HEK293 (cell line): ENCODE measurements at regions not wholly inside any gene's neighbourhood (a gene's known extent, or its start where the extent isn't known, plus 50 kb on each side); places are given as distances from the start of the nearest gene placed in this dataset.
"Not testable (repeated sequence)": the region's sequence is repeated elsewhere in the genome, so short reads cannot be mapped to it uniquely, and the experiment has no call there.

ENCODE experiments used
- TF ChIP-seq, protein P1 (sequence below): fragments of 450-650 bp; formaldehyde crosslinking; IDR thresholded peaks from 2 replicates; pipeline ENCODE4 v1.5.1; 2017; ENCODE audit warnings: missing biosample characterization, missing genetic modification characterization
- TF ChIP-seq, protein P2 (sequence below): fragments of 450-650 bp; formaldehyde crosslinking; IDR thresholded peaks from 2 replicates; pipeline ENCODE4 v1.5.1; 2016; ENCODE audit warnings: missing biosample characterization, missing genetic modification characterization

DNA sequence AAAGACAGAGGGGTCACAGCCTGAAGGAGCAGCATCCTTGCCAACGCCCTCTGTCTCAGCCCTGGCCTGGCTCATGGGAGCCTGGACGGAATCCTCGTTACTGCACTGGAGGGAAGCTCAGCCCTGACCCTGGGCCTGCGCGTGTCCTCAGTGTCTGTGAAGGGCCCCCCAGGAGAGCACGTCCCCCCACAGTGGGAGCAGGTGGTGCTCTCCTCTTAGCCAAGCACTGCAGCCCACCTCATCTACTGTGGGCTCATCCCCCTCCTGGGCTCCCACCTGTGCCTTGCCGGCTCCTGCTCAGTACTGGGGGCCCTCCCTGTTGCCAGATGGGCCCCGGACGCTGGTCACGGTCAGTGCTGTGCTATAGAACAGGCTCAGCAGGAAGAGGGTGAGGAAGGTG lies 177.7 kb downstream of the TMEM121 start:
- TF ChIP-seq, protein P1, sequence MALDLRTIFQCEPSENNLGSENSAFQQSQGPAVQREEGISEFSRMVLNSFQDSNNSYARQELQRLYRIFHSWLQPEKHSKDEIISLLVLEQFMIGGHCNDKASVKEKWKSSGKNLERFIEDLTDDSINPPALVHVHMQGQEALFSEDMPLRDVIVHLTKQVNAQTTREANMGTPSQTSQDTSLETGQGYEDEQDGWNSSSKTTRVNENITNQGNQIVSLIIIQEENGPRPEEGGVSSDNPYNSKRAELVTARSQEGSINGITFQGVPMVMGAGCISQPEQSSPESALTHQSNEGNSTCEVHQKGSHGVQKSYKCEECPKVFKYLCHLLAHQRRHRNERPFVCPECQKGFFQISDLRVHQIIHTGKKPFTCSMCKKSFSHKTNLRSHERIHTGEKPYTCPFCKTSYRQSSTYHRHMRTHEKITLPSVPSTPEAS (tag by site-specific recombination) = not testable (repeated sequence)
- TF ChIP-seq, protein P2, sequence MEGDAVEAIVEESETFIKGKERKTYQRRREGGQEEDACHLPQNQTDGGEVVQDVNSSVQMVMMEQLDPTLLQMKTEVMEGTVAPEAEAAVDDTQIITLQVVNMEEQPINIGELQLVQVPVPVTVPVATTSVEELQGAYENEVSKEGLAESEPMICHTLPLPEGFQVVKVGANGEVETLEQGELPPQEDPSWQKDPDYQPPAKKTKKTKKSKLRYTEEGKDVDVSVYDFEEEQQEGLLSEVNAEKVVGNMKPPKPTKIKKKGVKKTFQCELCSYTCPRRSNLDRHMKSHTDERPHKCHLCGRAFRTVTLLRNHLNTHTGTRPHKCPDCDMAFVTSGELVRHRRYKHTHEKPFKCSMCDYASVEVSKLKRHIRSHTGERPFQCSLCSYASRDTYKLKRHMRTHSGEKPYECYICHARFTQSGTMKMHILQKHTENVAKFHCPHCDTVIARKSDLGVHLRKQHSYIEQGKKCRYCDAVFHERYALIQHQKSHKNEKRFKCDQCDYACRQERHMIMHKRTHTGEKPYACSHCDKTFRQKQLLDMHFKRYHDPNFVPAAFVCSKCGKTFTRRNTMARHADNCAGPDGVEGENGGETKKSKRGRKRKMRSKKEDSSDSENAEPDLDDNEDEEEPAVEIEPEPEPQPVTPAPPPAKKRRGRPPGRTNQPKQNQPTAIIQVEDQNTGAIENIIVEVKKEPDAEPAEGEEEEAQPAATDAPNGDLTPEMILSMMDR (tag by site-specific recombination) = not testable (repeated sequence)
